GM21447 (cell line): ENCODE measurements at regions not wholly inside any gene's neighbourhood (a gene's known extent, or its start where the extent isn't known, plus 50 kb on each side); places are given as distances from the start of the nearest gene placed in this dataset.

Source experiments
- ATAC-seq: cut with Tn5 transposase; IDR thresholded peaks from one replicate; pipeline ENCODE4 v1.9.1; 2021; ENCODE audit not compliant: unreplicated experiment

GRCh38 chr5:93179466-93179865 lies 401.6 kb downstream of the NR2F1-AS1 start:
- ATAC-seq = no peak

GRCh38 chr5:93174930-93175329 lies 406.1 kb downstream of the NR2F1-AS1 start:
- no peak for ATAC-seq

GRCh38 chr5:93165559-93165958 lies 415.5 kb downstream of the NR2F1-AS1 start:
- no peak for ATAC-seq

GRCh38 chr5:93164690-93165089 lies 416.3 kb downstream of the NR2F1-AS1 start:
- no peak for ATAC-seq

GRCh38 chr5:93163010-93163663 lies 417.9 kb downstream of the NR2F1-AS1 start:
- no peak for ATAC-seq

- no peak for ATAC-seq
These were observed 419.1 kb downstream of the NR2F1-AS1 start for GRCh38 chr5:93161661-93162654.

GRCh38 chr5:93158841-93159240 lies 422.2 kb downstream of the NR2F1-AS1 start:
- ATAC-seq = no peak

- no peak for ATAC-seq
These were observed 424.5 kb downstream of the NR2F1-AS1 start for GRCh38 chr5:93156566-93156965.

- ATAC-seq = no peak
These were observed 426.5 kb downstream of the NR2F1-AS1 start for GRCh38 chr5:93154535-93154934.

- ATAC-seq = no peak
These were observed 427.6 kb downstream of the NR2F1-AS1 start for GRCh38 chr5:93153461-93153860.

GRCh38 chr5:93151896-93152295 lies 429.1 kb downstream of the NR2F1-AS1 start:
- ATAC-seq = no peak

GRCh38 chr5:93151121-93151520 lies 429.9 kb downstream of the NR2F1-AS1 start:
- ATAC-seq = no peak

- no peak for ATAC-seq
These were observed 430.6 kb downstream of the NR2F1-AS1 start for GRCh38 chr5:93150311-93151012.

GRCh38 chr5:93145767-93146166 lies 435.3 kb downstream of the NR2F1-AS1 start:
- ATAC-seq = no peak

GRCh38 chr5:93145019-93145418 lies 436.0 kb downstream of the NR2F1-AS1 start:
- ATAC-seq = no peak

- ATAC-seq = no peak
These were observed 439.1 kb downstream of the NR2F1-AS1 start for GRCh38 chr5:93141969-93142368.

GRCh38 chr5:93130624-93131490 lies 450.2 kb downstream of the NR2F1-AS1 start:
- no peak for ATAC-seq

- no peak for ATAC-seq
These were observed 454.4 kb downstream of the NR2F1-AS1 start for GRCh38 chr5:93126634-93127033.

- no peak for ATAC-seq
These were observed 457.9 kb downstream of the NR2F1-AS1 start for GRCh38 chr5:93123127-93123526.

- ATAC-seq = no peak
These were observed 458.6 kb downstream of the NR2F1-AS1 start for GRCh38 chr5:93122446-93122845.

- ATAC-seq = no peak
These were observed 460.2 kb downstream of the NR2F1-AS1 start for GRCh38 chr5:93120771-93121170.
